ENCODE measurements at regions not wholly inside any gene's neighbourhood (a gene's known extent, or its start where the extent isn't known, plus 50 kb on each side); places are given as distances from the start of the nearest gene placed in this dataset.

- WGBS, 5 donors: 66 to 72% (median 67%) methylated on average over 4 of the region's 4 CpGs
- H3K27me3 ChIP-seq: no peaks in the 10 kb centered on the region
- no peak overlapping the region for H3K4me3 ChIP-seq
- no peak overlapping the region for H3K27ac ChIP-seq
- no peak for DNase-seq
- TF ChIP-seq CTCF (IDR thresholded peaks at IDR 0.05) (no peak), EP300 (IDR thresholded peaks at IDR 0.05) (no peak), POLR2A (IDR thresholded peaks at IDR 0.05) (no peak), POLR2AphosphoS5 (IDR thresholded peaks at IDR 0.05) (no peak)
- H3K36me3 ChIP-seq: peaks cover 0 to 23% (median 3%) of the 10 kb centered on the region in 4 donors
- H3K9me3 ChIP-seq: no peaks in the 10 kb centered on the region
- H3K4me1 ChIP-seq: peaks cover 0 to 4% (median 0%) of the 10 kb centered on the region in 4 donors
- intact Hi-C loops (cut with DNase I; ENCODE audit: low total_unique reads): no loop called here
Observed at GRCh38 chr4:31141095-31141831, 421.1 kb downstream of the PCDH7 start.

DNA sequence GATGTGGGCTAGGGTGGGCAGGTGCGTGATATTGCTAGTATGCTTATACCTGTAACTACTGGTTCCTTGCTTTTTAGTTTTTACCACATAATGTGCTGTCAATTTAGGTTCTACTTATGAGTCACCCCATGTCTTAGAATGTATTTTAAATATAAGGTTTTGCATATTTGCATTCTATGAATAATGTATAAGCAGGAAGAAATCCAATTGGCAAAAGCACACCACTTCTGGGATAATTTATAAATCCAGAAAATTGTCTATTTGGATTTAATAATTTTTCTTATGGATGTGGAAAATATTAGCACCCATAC lies 421.6 kb downstream of the PCDH7 start:
- intact Hi-C loops (cut with DNase I; ENCODE audit: low total_unique reads): no loop called here
- Histone ChIP-seq H3K9me3 (no peaks in the 10 kb centered on the region), H3K4me3 (no peak overlapping the region), H3K27ac (no peak overlapping the region), H3K36me3 (peaks cover 0 to 23% (median 3%) of the 10 kb centered on the region in 4 donors), H3K27me3 (no peaks in the 10 kb centered on the region), H3K4me1 (peaks cover 0 to 4% (median 0%) of the 10 kb centered on the region in 4 donors)
- DNase-seq: no peak
- 86 to 100% (median 96%) methylated on average over 1 of the region's 1 CpG for WGBS, 5 donors
- TF ChIP-seq POLR2A (IDR thresholded peaks at IDR 0.05): no peak
- TF ChIP-seq POLR2AphosphoS5 (IDR thresholded peaks at IDR 0.05): no peak
- no peak for TF ChIP-seq EP300 (IDR thresholded peaks at IDR 0.05)

DNA sequence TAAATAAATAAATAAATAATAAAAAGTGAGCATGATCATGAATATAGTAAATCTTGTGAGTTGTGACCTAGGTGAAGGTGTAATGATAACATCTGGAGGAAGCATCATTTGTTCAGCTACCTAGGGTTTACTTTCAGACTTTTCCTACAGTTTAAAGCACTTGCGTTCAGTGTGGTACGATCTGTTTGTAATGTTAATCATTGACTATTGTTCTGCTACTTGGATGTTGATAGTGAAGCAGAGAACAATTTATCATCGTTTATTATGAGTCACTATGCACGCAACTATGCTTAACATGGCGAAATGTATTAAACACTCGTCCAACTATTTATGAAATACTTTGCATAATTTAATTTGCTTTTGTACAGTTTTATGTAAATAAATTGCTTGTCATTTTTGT lies 426.2 kb downstream of the PCDH7 start:
- H3K27ac ChIP-seq: no peak overlapping the region
- H3K36me3 ChIP-seq: peaks cover 0 to 23% (median 3%) of the 10 kb centered on the region in 4 donors
- TF ChIP-seq CTCF (IDR thresholded peaks at IDR 0.05) (no peak), POLR2AphosphoS5 (IDR thresholded peaks at IDR 0.05) (peak in 1 of 3 donors; percentile 37)
- peak in 1 of 2 donors; percentile 55 for DNase-seq
- WGBS, 5 donors: 30 to 57% (median 49%) methylated on average over 6 of the region's 6 CpGs
- H3K4me1 ChIP-seq: peaks cover 0 to 5% (median 2%) of the 10 kb centered on the region in 4 donors
- no peaks in the 10 kb centered on the region for H3K27me3 ChIP-seq
- H3K4me3 ChIP-seq: no peak overlapping the region
- no peaks in the 10 kb centered on the region for H3K9me3 ChIP-seq
- intact Hi-C loops (cut with DNase I; ENCODE audit: low total_unique reads): no loop called here

GRCh38 chr4:31148990-31149389 lies 428.8 kb downstream of the PCDH7 start:
- Histone ChIP-seq H3K27me3 (no peaks in the 10 kb centered on the region), H3K4me1 (peaks cover 0 to 5% (median 2%) of the 10 kb centered on the region in 4 donors), H3K9me3 (no peaks in the 10 kb centered on the region), H3K36me3 (peaks cover 0 to 4% (median 0%) of the 10 kb centered on the region in 4 donors), H3K4me3 (no peak overlapping the region), H3K27ac (no peak overlapping the region)
- TF ChIP-seq POLR2A (IDR thresholded peaks at IDR 0.05) (no peak), CTCF (IDR thresholded peaks at IDR 0.05) (no peak), POLR2AphosphoS5 (IDR thresholded peaks at IDR 0.05) (no peak), EP300 (IDR thresholded peaks at IDR 0.05) (no peak)
- DNase-seq: no peak
- intact Hi-C loops (cut with DNase I; ENCODE audit: low total_unique reads): no loop called here
- WGBS, 5 donors: 57 to 71% (median 66%) methylated on average over 1 of the region's 1 CpG

GRCh38 chr4:31156221-31156620 lies 436.1 kb downstream of the PCDH7 start:
- Histone ChIP-seq H3K4me1 (no peaks in the 10 kb centered on the region), H3K27ac (no peak overlapping the region), H3K4me3 (no peak overlapping the region), H3K36me3 (no peaks in the 10 kb centered on the region), H3K27me3 (no peaks in the 10 kb centered on the region), H3K9me3 (no peaks in the 10 kb centered on the region)
- no peak for TF ChIP-seq EP300 (IDR thresholded peaks at IDR 0.05)
- TF ChIP-seq CTCF (IDR thresholded peaks at IDR 0.05): no peak
- no peak for TF ChIP-seq POLR2A (IDR thresholded peaks at IDR 0.05)
- no peak for TF ChIP-seq POLR2AphosphoS5 (IDR thresholded peaks at IDR 0.05)
- intact Hi-C loops (cut with DNase I; ENCODE audit: low total_unique reads): no loop called here
- WGBS, 5 donors: 77 to 90% (median 79%) methylated on average over 1 of the region's 1 CpG
- DNase-seq: no peak

All from stomach (tissue), 8 donors.